ENCODE measurements at regions not wholly inside any gene's neighbourhood (a gene's known extent, or its start where the extent isn't known, plus 50 kb on each side); places are given as distances from the start of the nearest gene placed in this dataset.

- TF ChIP-seq RERE (CRISPR knock-in tag; IDR thresholded peaks at IDR 0.05; ENCODE audit: low read depth) (no peak), ZBTB7B (CRISPR knock-in tag; IDR thresholded peaks at IDR 0.05) (no peak), NAIF1 (CRISPR knock-in tag; IDR thresholded peaks at IDR 0.05; ENCODE audit: borderline replicate concordance) (no peak), TRIM22 (IDR thresholded peaks at IDR 0.05) (no peak), ZNF24 (IDR thresholded peaks at IDR 0.05) (no peak), ZNF160 (CRISPR knock-in tag; IDR thresholded peaks at IDR 0.05) (no peak), HNRNPL (IDR thresholded peaks at IDR 0.05; ENCODE audit: low read depth, low read length) (no peak), ZNF382 (CRISPR knock-in tag; IDR thresholded peaks at IDR 0.05; ENCODE audit: borderline replicate concordance) (no peak), E2F5 (CRISPR knock-in tag; conservative IDR thresholded peaks at IDR 0.05) (no peak), ZKSCAN1 (IDR thresholded peaks at IDR 0.05; ENCODE audit: low read length) (no peak), ZC3H13 (CRISPR knock-in tag; IDR thresholded peaks at IDR 0.05) (no peak), SYNCRIP (IDR thresholded peaks at IDR 0.05; ENCODE audit: insufficient read depth, low read depth, low read length) (no peak)
- TF ChIP-seq, protein P1, sequence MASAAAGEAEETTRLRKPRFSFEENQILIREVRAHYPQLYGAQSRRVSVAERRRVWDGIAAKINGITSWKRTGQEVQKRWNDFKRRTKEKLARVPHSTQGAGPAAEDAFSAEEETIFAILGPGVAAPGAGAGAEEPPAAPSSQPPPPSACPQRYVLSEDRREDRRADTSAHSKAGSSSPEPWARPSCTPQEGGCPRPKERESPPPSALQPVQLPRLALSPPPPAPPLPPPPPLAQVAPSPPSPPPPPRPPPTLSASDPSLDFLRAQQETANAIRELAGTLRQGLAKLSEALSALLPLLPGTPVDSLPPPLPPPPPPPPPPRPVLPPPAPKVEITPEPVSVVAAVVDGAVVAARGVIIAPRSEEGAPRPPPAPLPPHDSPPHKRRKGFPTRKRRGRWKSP (CRISPR knock-in tag; IDR thresholded peaks at IDR 0.05), result no peak
Measured at GRCh38 chr14:43116341-43116740, 1390.7 kb downstream of the FSCB start (continued).
